LNCAP (cell line): ENCODE measurements at regions not wholly inside any gene's neighbourhood (a gene's known extent, or its start where the extent isn't known, plus 50 kb on each side); places are given as distances from the start of the nearest gene placed in this dataset.

Experiments
- CTCF ChIP-seq: fragments of 450-650 bp; IDR thresholded peaks from 2 replicates; pipeline ENCODE4 v1.5.1; 2017; ENCODE audit warnings: mild to moderate bottlenecking

- TF ChIP-seq CTCF, result no peak
These were observed 214.3 kb downstream of the TFAP2C start for GRCh38 chr20:56843386-56843785.

GRCh38 chr20:56843817-56844216 is 214.7 kb downstream of the TFAP2C start:
- TF ChIP-seq CTCF, result no peak

- TF ChIP-seq CTCF, result no peak
These were observed 216.5 kb downstream of the TFAP2C start for GRCh38 chr20:56845546-56846086.

- no peak for TF ChIP-seq CTCF
These were observed 219.5 kb downstream of the TFAP2C start for GRCh38 chr20:56848561-56848960.

- TF ChIP-seq CTCF, result no peak
These were observed 222.4 kb downstream of the TFAP2C start for GRCh38 chr20:56851552-56851951.

GRCh38 chr20:56855708-56856107 is 226.6 kb downstream of the TFAP2C start:
- no peak for TF ChIP-seq CTCF

GRCh38 chr20:56857950-56858349 is 228.8 kb downstream of the TFAP2C start:
- TF ChIP-seq CTCF, result no peak
